A549 (cell line): ENCODE measurements at regions not wholly inside any gene's neighbourhood (a gene's known extent, or its start where the extent isn't known, plus 50 kb on each side); places are given as distances from the start of the nearest gene placed in this dataset.

Source experiments
- ATAC-seq, 2 experiments: fragments of 200-7000 bp in 1 of 2; fragments of >200 bp in 1 of 2; cut with Nextera tagmentation in 1 of 2; cut with Tn5 transposase in 1 of 2; 3 replicates each; pipeline versions ENCODE4 v1.8.0 to v1.9.1; 2018 to 2020; ENCODE audit warnings: mild to moderate bottlenecking in 1 of 2, moderate library complexity in 1 of 2
- CTCF ChIA-PET: fragments of 300-600 bp; sonication (Branson Sonifier 250); formaldehyde crosslinking; extraction: SDS; loops from one replicate; lab custom pipeline; 2021; ENCODE audit warnings: antibody characterized with exemption, inconsistent platforms; lab: Yijun Ruan, JAX
- POLR2A ChIA-PET: fragments of 350-600 bp; formaldehyde crosslinking; extraction: SDS; loops from one replicate; lab custom pipeline; 2021; ENCODE audit warnings: antibody characterized with exemption, inconsistent platforms; lab: Yijun Ruan, JAX
- DNase-seq, 2 experiments: peaks; one replicate each; pipeline versions ENCODE4 v3.0.0 to v3.0.0-alpha.2; 2011 to 2016; ENCODE audit warnings: low read depth in 1 of 2, low spot score in 1 of 2
- FAIRE-seq: peaks from 2 replicates; lab custom pipeline; 2011; peaks lifted over from hg19 to GRCh38; lab: Jason Lieb, UNC
- H3K27ac ChIP-seq, 2 experiments: fragments of >200 bp; sonication (Bioruptor Twin); formaldehyde crosslinking; 3 replicates each; pipeline ENCODE4 v1.5.1; 2016 to 2017
- H3K4me1 ChIP-seq: fragments of >200 bp; sonication (Bioruptor Twin); formaldehyde crosslinking; 3 replicates; pipeline ENCODE4 v1.6.1; 2016
- H3K4me2 ChIP-seq: fragments of >200 bp; sonication (Bioruptor Twin); formaldehyde crosslinking; 3 replicates; pipeline ENCODE4 v1.6.1; 2016
- H3K4me3 ChIP-seq: fragments of >200 bp; sonication (Bioruptor Twin); formaldehyde crosslinking; 3 replicates; pipeline ENCODE4 v1.5.1; 2016
- H3K9me3 ChIP-seq: fragments of >200 bp; sonication (Bioruptor Twin); formaldehyde crosslinking; 3 replicates; pipeline ENCODE4 v1.6.1; 2016
- BCL3 ChIP-seq: fragments of >200 bp; sonication (Bioruptor Twin); formaldehyde crosslinking; IDR thresholded peaks from 3 replicates; pipeline ENCODE4 v1.6.1; 2016
- BHLHE40 ChIP-seq: IDR thresholded peaks from 2 replicates; pipeline ENCODE4 v1.6.1; 2012; ENCODE audit warnings: low read depth, low read length, inconsistent platforms
- CEBPB ChIP-seq, 2 experiments: fragments of >200 bp in 1 of 2; sonication (Bioruptor Twin) in 1 of 2; formaldehyde crosslinking in 1 of 2; IDR thresholded peaks; 2 replicates each; pipeline ENCODE4 v1.6.1; 2012 to 2016
- EHF ChIP-seq: fragments of 250-450 bp; sonication (Bioruptor Pico); IDR thresholded peaks from 2 replicates; pipeline ENCODE4 v1.5.0; 2020; ENCODE audit warnings: mild to moderate bottlenecking
- EHMT2 ChIP-seq: fragments of 200-600 bp; sonication (generic); IDR thresholded peaks from 2 replicates; pipeline ENCODE4 v1.6.1; 2016; ENCODE audit warnings: antibody characterized with exemption, low read depth, mild to moderate bottlenecking, moderate library complexity
- EP300 ChIP-seq, 2 experiments: fragments of >200 bp; sonication (Bioruptor Twin); formaldehyde crosslinking; IDR thresholded peaks; 2 replicates in 1 of 2; 3 replicates in 1 of 2; pipeline ENCODE4 v1.6.1; 2016 to 2017
- FOSL2 ChIP-seq, 2 experiments: fragments of 450-650 bp in 1 of 2; fragments of >200 bp in 1 of 2; sonication (Bioruptor Twin) in 1 of 2; formaldehyde crosslinking; IDR thresholded peaks; 2 replicates each; pipeline versions ENCODE4 v1.5.0 to v1.6.1; 2016 to 2020; ENCODE audit warnings: mild to moderate bottlenecking in 1 of 2, moderate library complexity in 1 of 2
- HES2 ChIP-seq: fragments of >200 bp; sonication (Bioruptor Twin); formaldehyde crosslinking; IDR thresholded peaks from 2 replicates; pipeline ENCODE4 v1.6.1; 2016
- HEYL ChIP-seq: fragments of 250-450 bp; sonication (Bioruptor Pico); IDR thresholded peaks from 2 replicates; pipeline ENCODE4 v1.8.0; 2021; ENCODE audit warnings: mild to moderate bottlenecking, moderate library complexity
- HOXB13 ChIP-seq: fragments of 250-450 bp; sonication (Bioruptor Pico); IDR thresholded peaks from 2 replicates; pipeline ENCODE4 v1.5.0; 2020; ENCODE audit warnings: low read depth, mild to moderate bottlenecking, moderate library complexity
- JUN ChIP-seq, 2 experiments: fragments of >200 bp; sonication (Bioruptor Twin); formaldehyde crosslinking; IDR thresholded peaks; 2 replicates in 1 of 2; 3 replicates in 1 of 2; pipeline ENCODE4 v1.6.1; 2016 to 2017
- KDM1A ChIP-seq: fragments of 200-600 bp; sonication (generic); IDR thresholded peaks from 2 replicates; pipeline ENCODE4 v1.6.1; 2016; ENCODE audit warnings: low read depth, mild to moderate bottlenecking
- MAFK ChIP-seq: fragments of 450-650 bp; IDR thresholded peaks from 2 replicates; pipeline ENCODE4 v1.6.1; 2014; ENCODE audit not compliant: partially characterized antibody
- MAX ChIP-seq: IDR thresholded peaks from 2 replicates; pipeline ENCODE4 v1.6.1; 2012
- MYC ChIP-seq: IDR thresholded peaks from 2 replicates; pipeline ENCODE4 v1.6.1; 2012; ENCODE audit warnings: mild to moderate bottlenecking, inconsistent platforms, low read length, improper control_type of control experiment, borderline replicate concordance
- NPAS2 ChIP-seq: fragments of 250-450 bp; sonication (Bioruptor Pico); IDR thresholded peaks from 2 replicates; pipeline ENCODE4 v1.8.0; 2022; ENCODE audit warnings: mild to moderate bottlenecking, moderate library complexity, borderline replicate concordance
- PBX3 ChIP-seq: IDR thresholded peaks from 2 replicates; pipeline ENCODE4 v1.6.1; 2012
- POLR2AphosphoS2 ChIP-seq: conservative IDR thresholded peaks from 2 replicates; pipeline ENCODE4 v1.6.1; 2012; ENCODE audit warnings: low read length, improper control_type of control experiment, inconsistent platforms
- RAD21 ChIP-seq, 2 experiments: fragments of >200 bp in 1 of 2; sonication (Bioruptor Twin) in 1 of 2; formaldehyde crosslinking in 1 of 2; IDR thresholded peaks in 1 of 2; conservative IDR thresholded peaks in 1 of 2; 2 replicates in 1 of 2; 3 replicates in 1 of 2; pipeline ENCODE4 v1.6.1; 2012 to 2018; ENCODE audit warnings: inconsistent platforms in 1 of 2
- RCOR1 ChIP-seq: fragments of 150-350 bp; IDR thresholded peaks from 2 replicates; pipeline ENCODE4 v1.6.1; 2014; ENCODE audit warnings: antibody characterized with exemption, low read length, low read depth
- RNF2 ChIP-seq: fragments of 200-600 bp; sonication (generic); IDR thresholded peaks from 2 replicates; pipeline ENCODE4 v1.6.1; 2016; ENCODE audit warnings: low read depth, mild to moderate bottlenecking, antibody characterized with exemption, moderate library complexity, borderline replicate concordance
- ZFP36 ChIP-seq: fragments of 450-650 bp; IDR thresholded peaks from 2 replicates; pipeline ENCODE4 v1.6.1; 2014; ENCODE audit warnings: borderline replicate concordance; ENCODE audit not compliant: partially characterized antibody
- ZSCAN20 ChIP-seq: fragments of 250-450 bp; sonication (Bioruptor Pico); IDR thresholded peaks from 2 replicates; pipeline ENCODE4 v1.8.0; 2022; ENCODE audit warnings: mild to moderate bottlenecking, moderate library complexity
- WGBS: methylation state at CpG from one replicate; pipeline ENCODE4 v1.1.6; 2017; ENCODE audit errors: missing lambda C conversion rate; 5-methylcytosine and 5-hydroxymethylcytosine counted together

GRCh38 chr5:174325961-174326360 lies 280.5 kb downstream of the NSG2 start:
- TF ChIP-seq RCOR1 (no peak), CEBPB (IDR thresholded peaks at IDR 0.05) (no peak), EHF (CRISPR knock-in tag) (no peak), EP300 (IDR thresholded peaks at IDR 0.05) (no peak), POLR2AphosphoS2 (no peak), BHLHE40 (no peak), RAD21 (conservative IDR thresholded peaks at IDR 0.05 in 1 of 2, IDR thresholded peaks at IDR 0.05 in 1 of 2) (no peak), HOXB13 (CRISPR knock-in tag) (no peak), MAFK (no peak), NPAS2 (CRISPR knock-in tag) (no peak), ZFP36 (no peak), FOSL2 (IDR thresholded peaks at IDR 0.05) (no peak), FOSL2 (CRISPR knock-in tag; IDR thresholded peaks at IDR 0.05) (no peak), JUN (IDR thresholded peaks at IDR 0.05) (no peak), MYC (no peak), HEYL (CRISPR knock-in tag) (no peak), HES2 (no peak), KDM1A (no peak), RNF2 (no peak), MAX (no peak), PBX3 (no peak)
- DNase-seq (no peak), FAIRE-seq (no peak), ATAC-seq (no peak)
- ChIA-PET POLR2A (no interaction called here), CTCF (interaction anchor here (0.8 to 7.4 kb wide), 8 partner anchors 8 to 94 kb away, joined by 3 to 52 read pairs (median 12); no protein-coding TSS in a partner anchor)
- H3K4me3 ChIP-seq: no peak overlapping the region
- H3K27ac ChIP-seq: no peak overlapping the region
- 16% methylated on average over 6 of the region's 6 CpGs for WGBS
- H3K4me2 ChIP-seq: no peak overlapping the region
- H3K4me1 ChIP-seq: peaks cover 9% of the 10 kb centered on the region; the same call in 1 of the 3 replicates
- no peaks in the 10 kb centered on the region for H3K9me3 ChIP-seq

- no peak overlapping the region for H3K4me3 ChIP-seq
- H3K9me3 ChIP-seq: no peaks in the 10 kb centered on the region
- no peak overlapping the region for H3K4me2 ChIP-seq
- ATAC-seq (no peak), FAIRE-seq (no peak), DNase-seq (no peak)
- H3K4me1 ChIP-seq: peaks cover 9% of the 10 kb centered on the region; the same call in 1 of the 3 replicates
- ChIA-PET POLR2A (no interaction called here), CTCF (interaction anchor here (0.8 to 5.5 kb wide), 18 partner anchors 8 to 1037 kb away, joined by 3 to 52 read pairs (median 6); no protein-coding TSS in a partner anchor)
- TF ChIP-seq FOSL2 (IDR thresholded peaks at IDR 0.05): no peak
- no peak for TF ChIP-seq FOSL2 (CRISPR knock-in tag; IDR thresholded peaks at IDR 0.05)
- no peak for TF ChIP-seq KDM1A
- no peak for TF ChIP-seq BCL3
- TF ChIP-seq ZFP36: no peak
- TF ChIP-seq EHMT2: no peak
- TF ChIP-seq ZSCAN20 (CRISPR knock-in tag): no peak
- H3K27ac ChIP-seq: no peak overlapping the region
- WGBS: 31% methylated on average over 3 of the region's 3 CpGs
Observed at GRCh38 chr5:174326372-174326771, 280.9 kb downstream of the NSG2 start.
